Kidney epithelial cell (primary cell): ENCODE measurements at regions not wholly inside any gene's neighbourhood (a gene's known extent, or its start where the extent isn't known, plus 50 kb on each side); places are given as distances from the start of the nearest gene placed in this dataset.

Experiments
- DNase-seq: peaks from one replicate; pipeline ENCODE4 v3.0.0-alpha.2; 2010; ENCODE audit warnings: low read depth
- H3K27me3 ChIP-seq: 2 replicates; pipeline ENCODE4 v1.6.0; 2011; ENCODE audit warnings: low read length; ENCODE audit not compliant: control insufficient read depth, insufficient read depth
- H3K36me3 ChIP-seq: 2 replicates; pipeline ENCODE4 v1.5.1; 2011; ENCODE audit warnings: low read length; ENCODE audit not compliant: control insufficient read depth, insufficient read depth
- H3K4me3 ChIP-seq: 2 replicates; pipeline ENCODE4 v1.5.1; 2011; ENCODE audit warnings: low read depth, mild to moderate bottlenecking, control low read depth, low read length
- CTCF ChIP-seq: IDR thresholded peaks from 2 replicates; pipeline ENCODE4 v1.5.1; 2011; ENCODE audit warnings: mild to moderate bottlenecking, moderate library complexity, low read length, control low read depth, inconsistent platforms; ENCODE audit not compliant: insufficient read depth, poor library complexity, severe bottlenecking

- Histone ChIP-seq H3K27me3 (no peaks in the 10 kb centered on the region), H3K4me3 (no peak overlapping the region), H3K36me3 (no peaks in the 10 kb centered on the region)
- peak; percentile 28 for DNase-seq
- TF ChIP-seq CTCF, result no peak
These were observed 275.9 kb downstream of the ACTL7B start for GRCh38 chr9:108579757-108580439.

GRCh38 chr9:108575276-108575675, 280.5 kb downstream of the ACTL7B start:
- no peaks in the 10 kb centered on the region for H3K36me3 ChIP-seq
- H3K4me3 ChIP-seq, result no peak overlapping the region
- no peaks in the 10 kb centered on the region for H3K27me3 ChIP-seq
- TF ChIP-seq CTCF, result no peak
- DNase-seq, result no peak

- H3K4me3 ChIP-seq, result no peak overlapping the region
- H3K27me3 ChIP-seq, result no peaks in the 10 kb centered on the region
- no peak for TF ChIP-seq CTCF
- no peak for DNase-seq
- H3K36me3 ChIP-seq, result no peaks in the 10 kb centered on the region
These were observed 286.2 kb downstream of the ACTL7B start for GRCh38 chr9:108569624-108570023.

GRCh38 chr9:108568093-108568492, 287.7 kb downstream of the ACTL7B start:
- Histone ChIP-seq H3K4me3 (no peak overlapping the region), H3K36me3 (no peaks in the 10 kb centered on the region), H3K27me3 (no peaks in the 10 kb centered on the region)
- no peak for TF ChIP-seq CTCF
- no peak for DNase-seq

GRCh38 chr9:108567571-108567970, 288.2 kb downstream of the ACTL7B start:
- H3K4me3 ChIP-seq, result no peak overlapping the region
- TF ChIP-seq CTCF, result no peak
- H3K27me3 ChIP-seq, result no peaks in the 10 kb centered on the region

GRCh38 chr9:108565651-108566378, 290.0 kb downstream of the ACTL7B start:
- Histone ChIP-seq H3K27me3 (no peaks in the 10 kb centered on the region), H3K36me3 (no peaks in the 10 kb centered on the region), H3K4me3 (no peak overlapping the region)
- no peak for DNase-seq
- TF ChIP-seq CTCF, result peak; percentile 78

More at GRCh38 chr9:108567571-108567970, 288.2 kb downstream of the ACTL7B start:
- no peaks in the 10 kb centered on the region for H3K36me3 ChIP-seq
- DNase-seq, result no peak
